ENCODE measurements at regions not wholly inside any gene's neighbourhood (a gene's known extent, or its start where the extent isn't known, plus 50 kb on each side); places are given as distances from the start of the nearest gene placed in this dataset.

- Histone ChIP-seq H3K27me3 (ENCODE audit: control insufficient read depth, insufficient read depth, low read length) (no peaks in the 10 kb centered on the region), H3K9me3 (replicated peaks; ENCODE audit: low read length) (no peaks in the 10 kb centered on the region), H3K9ac (ENCODE audit: low read depth, low read length) (no peak overlapping the region), H3K4me2 (ENCODE audit: low read length) (no peak overlapping the region), H3K36me3 (ENCODE audit: insufficient read depth, low read length) (no peaks in the 10 kb centered on the region), H3K4me3 (ENCODE audit: low read length) (no peak overlapping the region), H3K4me1 (ENCODE audit: control insufficient read depth, insufficient read depth, low read length) (no peaks in the 10 kb centered on the region)
Measured at GRCh38 chr13:80203496-80203895, 137.4 kb downstream of the SPRY2 start.

DNA sequence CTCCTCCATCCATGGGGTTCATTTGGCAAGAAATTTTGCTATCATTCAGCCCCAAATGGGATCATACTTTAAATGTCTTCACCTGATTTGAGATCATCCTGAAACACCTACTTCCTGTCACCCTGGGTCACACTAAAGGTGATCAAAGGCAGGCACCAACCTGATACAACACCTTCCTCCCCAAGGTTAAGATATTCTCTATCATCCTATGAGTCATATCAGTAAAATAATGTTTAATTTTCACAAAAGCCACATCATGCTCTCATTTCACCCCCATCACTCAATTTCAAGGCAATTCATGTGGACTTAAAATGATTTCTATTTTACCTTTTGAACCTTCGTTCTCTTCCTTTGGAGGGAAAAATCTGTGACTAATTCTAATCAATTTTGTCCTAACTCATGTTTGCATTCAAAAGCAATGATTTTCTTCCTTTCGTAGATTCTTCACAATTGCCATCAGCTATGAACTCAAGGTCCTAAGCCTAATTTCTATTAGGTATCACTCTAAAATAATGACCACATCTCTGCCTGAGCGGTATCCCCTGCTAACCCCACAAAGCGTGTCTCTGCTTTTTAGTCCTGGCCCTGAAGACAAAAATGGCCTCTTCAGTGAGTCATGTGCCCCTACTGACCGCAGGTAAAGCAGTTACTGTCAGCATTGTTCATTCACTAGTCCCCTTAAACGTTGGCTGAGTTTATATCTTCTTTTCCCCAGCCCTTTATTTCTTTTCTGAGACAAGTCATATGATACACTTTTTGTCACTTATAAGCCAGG is 139.0 kb downstream of the SPRY2 start:
- H3K4me1 ChIP-seq (ENCODE audit: control insufficient read depth, insufficient read depth, low read length) = peaks cover 3% of the 10 kb centered on the region
- no peak overlapping the region for H3K4me3 ChIP-seq (ENCODE audit: low read length)
- H3K4me2 ChIP-seq (ENCODE audit: low read length) = no peak overlapping the region
- H3K9ac ChIP-seq (ENCODE audit: low read depth, low read length) = no peak overlapping the region
- H3K36me3 ChIP-seq (ENCODE audit: insufficient read depth, low read length) = no peaks in the 10 kb centered on the region
- no peaks in the 10 kb centered on the region for H3K9me3 ChIP-seq (replicated peaks; ENCODE audit: low read length)
- H3K27me3 ChIP-seq (ENCODE audit: control insufficient read depth, insufficient read depth, low read length) = no peaks in the 10 kb centered on the region

GRCh38 chr13:80199585-80200292 is 141.2 kb downstream of the SPRY2 start:
- Histone ChIP-seq H3K9me3 (replicated peaks; ENCODE audit: low read length) (no peaks in the 10 kb centered on the region), H3K4me2 (ENCODE audit: low read length) (no peak overlapping the region), H3K4me3 (ENCODE audit: low read length) (no peak overlapping the region), H3K36me3 (ENCODE audit: insufficient read depth, low read length) (no peaks in the 10 kb centered on the region), H3K4me1 (ENCODE audit: control insufficient read depth, insufficient read depth, low read length) (peaks cover 7% of the 10 kb centered on the region), H3K9ac (ENCODE audit: low read depth, low read length) (no peak overlapping the region), H3K27me3 (ENCODE audit: control insufficient read depth, insufficient read depth, low read length) (no peaks in the 10 kb centered on the region)

DNA sequence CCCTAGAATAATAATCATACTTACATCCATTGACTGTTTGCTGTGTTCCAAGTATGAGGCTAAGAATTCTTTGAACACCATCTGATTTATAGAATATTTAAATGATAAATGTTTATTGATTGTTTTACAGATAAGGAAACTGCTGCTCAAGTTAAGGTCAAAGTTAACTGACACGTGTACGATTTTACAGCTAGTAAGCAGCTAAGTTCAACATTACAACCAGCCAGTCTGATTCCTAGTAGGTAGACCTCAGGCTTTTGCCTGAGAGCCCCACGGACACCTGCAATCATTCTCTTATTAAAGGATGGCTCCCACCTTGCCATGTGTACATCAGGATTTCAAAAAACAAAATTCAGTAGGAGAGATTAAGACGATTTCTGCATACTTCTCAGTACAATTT is 141.9 kb downstream of the SPRY2 start:
- no peaks in the 10 kb centered on the region for H3K36me3 ChIP-seq (ENCODE audit: insufficient read depth, low read length)
- no peak overlapping the region for H3K4me2 ChIP-seq (ENCODE audit: low read length)
- H3K4me1 ChIP-seq (ENCODE audit: control insufficient read depth, insufficient read depth, low read length) = peaks cover 7% of the 10 kb centered on the region
- no peak overlapping the region for H3K4me3 ChIP-seq (ENCODE audit: low read length)
- no peaks in the 10 kb centered on the region for H3K27me3 ChIP-seq (ENCODE audit: control insufficient read depth, insufficient read depth, low read length)
- no peak overlapping the region for H3K9ac ChIP-seq (ENCODE audit: low read depth, low read length)
- H3K9me3 ChIP-seq (replicated peaks; ENCODE audit: low read length) = no peaks in the 10 kb centered on the region

DNA sequence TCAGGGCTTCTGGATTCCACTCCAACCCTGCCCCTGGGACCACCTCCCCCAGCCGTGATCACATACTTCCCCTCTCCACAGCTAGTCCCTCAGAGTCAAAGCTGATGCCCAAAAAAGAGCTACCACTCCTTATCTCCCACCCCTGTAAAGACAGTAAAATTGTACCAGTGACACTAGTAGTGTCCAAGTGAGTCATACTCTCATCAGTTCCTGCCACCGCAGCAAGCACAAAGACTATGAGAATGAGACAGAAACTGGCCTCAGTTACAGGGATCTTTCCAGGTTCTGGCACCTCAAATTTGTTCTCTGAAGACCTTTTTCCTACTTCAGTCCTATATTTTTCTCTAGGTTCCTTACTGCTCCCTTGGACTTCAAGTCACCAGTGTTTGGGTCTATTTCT is 144.2 kb downstream of the SPRY2 start:
- Histone ChIP-seq H3K27me3 (ENCODE audit: control insufficient read depth, insufficient read depth, low read length) (no peaks in the 10 kb centered on the region), H3K9ac (ENCODE audit: low read depth, low read length) (no peak overlapping the region), H3K4me3 (ENCODE audit: low read length) (no peak overlapping the region), H3K4me1 (ENCODE audit: control insufficient read depth, insufficient read depth, low read length) (peaks cover 7% of the 10 kb centered on the region), H3K4me2 (ENCODE audit: low read length) (no peak overlapping the region), H3K9me3 (replicated peaks; ENCODE audit: low read length) (no peaks in the 10 kb centered on the region), H3K36me3 (ENCODE audit: insufficient read depth, low read length) (no peaks in the 10 kb centered on the region)

DNA sequence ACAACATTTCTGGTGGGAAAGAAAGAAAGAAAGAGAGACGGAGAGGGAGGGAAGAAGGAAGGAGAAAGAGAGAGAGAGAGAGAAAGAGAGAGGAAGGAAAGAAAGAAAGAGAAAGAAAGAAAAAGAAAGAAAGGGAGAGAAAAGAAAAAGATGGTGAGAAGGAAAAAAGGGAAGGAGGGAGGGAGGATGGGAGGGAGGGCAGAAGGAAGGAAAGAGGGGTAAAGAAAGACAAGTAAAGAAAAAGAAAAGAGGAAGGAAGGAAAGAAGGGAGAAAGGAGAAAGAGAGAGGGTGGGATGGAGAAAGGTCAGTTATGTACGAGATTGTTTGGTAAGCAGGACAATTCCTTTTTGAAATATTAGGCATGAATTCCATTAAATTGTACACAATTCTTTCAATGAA is 145.3 kb downstream of the SPRY2 start:
- Histone ChIP-seq H3K36me3 (ENCODE audit: insufficient read depth, low read length) (no peaks in the 10 kb centered on the region), H3K9ac (ENCODE audit: low read depth, low read length) (no peak overlapping the region), H3K4me3 (ENCODE audit: low read length) (no peak overlapping the region), H3K4me2 (ENCODE audit: low read length) (no peak overlapping the region), H3K9me3 (replicated peaks; ENCODE audit: low read length) (no peaks in the 10 kb centered on the region), H3K27me3 (ENCODE audit: control insufficient read depth, insufficient read depth, low read length) (no peaks in the 10 kb centered on the region), H3K4me1 (ENCODE audit: control insufficient read depth, insufficient read depth, low read length) (peaks cover 7% of the 10 kb centered on the region)

GRCh38 chr13:80189889-80190597 is 150.9 kb downstream of the SPRY2 start:
- Histone ChIP-seq H3K4me1 (ENCODE audit: control insufficient read depth, insufficient read depth, low read length) (no peaks in the 10 kb centered on the region), H3K9ac (ENCODE audit: low read depth, low read length) (no peak overlapping the region), H3K27me3 (ENCODE audit: control insufficient read depth, insufficient read depth, low read length) (no peaks in the 10 kb centered on the region), H3K4me2 (ENCODE audit: low read length) (no peak overlapping the region), H3K9me3 (replicated peaks; ENCODE audit: low read length) (no peaks in the 10 kb centered on the region), H3K36me3 (ENCODE audit: insufficient read depth, low read length) (no peaks in the 10 kb centered on the region), H3K4me3 (ENCODE audit: low read length) (no peak overlapping the region)

DNA sequence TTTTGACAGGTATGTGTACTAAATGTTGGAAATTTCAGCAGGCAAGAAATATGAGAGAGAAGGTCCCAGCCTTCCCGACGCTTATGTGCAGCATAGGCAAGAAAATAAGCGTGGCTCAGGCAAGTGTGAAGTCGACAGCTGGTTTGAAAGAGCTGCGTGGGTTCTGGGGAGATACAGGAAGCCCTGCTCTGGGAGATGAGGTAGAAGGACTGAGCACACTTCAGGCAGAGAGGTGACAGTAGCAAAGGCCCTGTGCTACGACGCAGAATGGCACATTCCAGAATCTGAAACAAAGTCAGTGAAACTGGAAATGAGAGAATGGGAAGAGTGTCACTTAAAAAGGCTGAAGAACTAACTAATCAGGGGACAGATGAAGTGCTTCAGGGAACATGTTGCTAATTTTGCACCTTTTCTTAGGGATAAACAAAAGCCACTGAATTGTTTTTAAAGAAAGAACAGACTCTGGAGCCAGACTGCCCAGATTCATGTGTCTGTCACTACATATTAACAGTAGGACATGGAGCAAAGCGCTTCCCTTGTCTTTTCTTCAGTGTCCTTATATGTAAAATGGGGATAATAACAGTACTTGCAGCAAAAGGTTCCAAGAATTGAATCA is 160.1 kb downstream of the SPRY2 start:
- Histone ChIP-seq H3K4me2 (ENCODE audit: low read length) (no peak overlapping the region), H3K4me1 (ENCODE audit: control insufficient read depth, insufficient read depth, low read length) (peaks cover 3% of the 10 kb centered on the region), H3K4me3 (ENCODE audit: low read length) (no peak overlapping the region), H3K36me3 (ENCODE audit: insufficient read depth, low read length) (no peaks in the 10 kb centered on the region), H3K9me3 (replicated peaks; ENCODE audit: low read length) (no peaks in the 10 kb centered on the region), H3K9ac (ENCODE audit: low read depth, low read length) (no peak overlapping the region), H3K27me3 (ENCODE audit: control insufficient read depth, insufficient read depth, low read length) (no peaks in the 10 kb centered on the region)

DNA sequence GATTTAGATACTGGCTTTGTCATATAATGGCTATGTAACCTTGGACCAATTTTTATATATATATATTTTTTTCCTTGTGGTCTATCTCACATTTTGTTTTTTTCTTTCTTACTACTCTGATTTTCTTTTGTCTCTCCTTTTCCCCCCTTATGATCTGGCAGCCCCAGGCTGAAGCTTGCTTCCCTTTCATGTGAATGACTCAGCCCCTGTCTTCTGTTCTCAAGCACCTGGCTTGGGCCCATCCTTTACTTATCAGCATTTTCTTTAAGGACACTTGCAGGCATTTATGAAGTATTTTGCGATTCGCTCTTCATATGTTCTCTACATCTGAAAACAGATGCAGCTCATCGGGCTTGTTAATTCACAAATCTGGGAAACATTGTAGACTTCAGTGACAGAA is 163.6 kb downstream of the SPRY2 start:
- Histone ChIP-seq H3K27me3 (ENCODE audit: control insufficient read depth, insufficient read depth, low read length) (no peaks in the 10 kb centered on the region), H3K9me3 (replicated peaks; ENCODE audit: low read length) (no peaks in the 10 kb centered on the region), H3K36me3 (ENCODE audit: insufficient read depth, low read length) (no peaks in the 10 kb centered on the region), H3K4me3 (ENCODE audit: low read length) (no peak overlapping the region), H3K4me1 (ENCODE audit: control insufficient read depth, insufficient read depth, low read length) (peaks cover 3% of the 10 kb centered on the region), H3K4me2 (ENCODE audit: low read length) (no peak overlapping the region), H3K9ac (ENCODE audit: low read depth, low read length) (no peak overlapping the region)

DNA sequence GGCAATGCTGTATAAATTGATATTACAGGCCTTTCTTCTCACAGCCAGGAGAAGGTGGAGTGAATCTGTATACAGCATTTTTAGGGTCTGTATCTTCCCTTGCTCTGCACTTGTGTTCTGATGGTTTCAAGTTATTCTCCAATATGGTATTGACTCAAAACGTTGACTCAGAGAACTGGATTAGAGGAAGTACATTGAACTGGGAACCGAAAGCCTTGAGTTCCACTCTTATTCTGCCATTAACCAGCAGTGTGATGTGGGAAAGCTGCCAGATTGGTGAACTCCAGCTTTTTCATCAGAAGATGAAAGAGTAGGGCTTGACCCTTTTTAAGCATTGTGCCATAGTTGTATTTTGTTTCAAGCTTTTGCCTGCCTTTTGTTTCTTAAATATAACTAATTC is 167.7 kb downstream of the SPRY2 start:
- no peaks in the 10 kb centered on the region for H3K9me3 ChIP-seq (replicated peaks; ENCODE audit: low read length)
- peaks cover 1% of the 10 kb centered on the region for H3K4me1 ChIP-seq (ENCODE audit: control insufficient read depth, insufficient read depth, low read length)
- H3K4me2 ChIP-seq (ENCODE audit: low read length) = no peak overlapping the region
- H3K4me3 ChIP-seq (ENCODE audit: low read length) = no peak overlapping the region
- no peaks in the 10 kb centered on the region for H3K27me3 ChIP-seq (ENCODE audit: control insufficient read depth, insufficient read depth, low read length)
- H3K9ac ChIP-seq (ENCODE audit: low read depth, low read length) = no peak overlapping the region
- H3K36me3 ChIP-seq (ENCODE audit: insufficient read depth, low read length) = no peaks in the 10 kb centered on the region

- Histone ChIP-seq H3K27me3 (ENCODE audit: control insufficient read depth, insufficient read depth, low read length) (no peaks in the 10 kb centered on the region), H3K4me2 (ENCODE audit: low read length) (no peak overlapping the region), H3K36me3 (ENCODE audit: insufficient read depth, low read length) (no peaks in the 10 kb centered on the region), H3K4me1 (ENCODE audit: control insufficient read depth, insufficient read depth, low read length) (peaks cover 2% of the 10 kb centered on the region), H3K9me3 (replicated peaks; ENCODE audit: low read length) (no peaks in the 10 kb centered on the region), H3K4me3 (ENCODE audit: low read length) (no peak overlapping the region), H3K9ac (ENCODE audit: low read depth, low read length) (no peak overlapping the region)
Measured at GRCh38 chr13:80171096-80171495, 169.8 kb downstream of the SPRY2 start.
